Fibroblast of lung (primary cell): ENCODE measurements at regions not wholly inside any gene's neighbourhood (a gene's known extent, or its start where the extent isn't known, plus 50 kb on each side); places are given as distances from the start of the nearest gene placed in this dataset.

Experiments
- DNase-seq, 2 donors: peaks; one replicate each; pipeline versions ENCODE4 v3.0.0 to v3.0.0-alpha.2; 2010; ENCODE audit warnings: low read depth in 2 of 2
- H2AFZ ChIP-seq: 2 replicates; pipeline ENCODE4 v1.5.1; 2012; ENCODE audit warnings: low read length, control low read depth, inconsistent platforms
- H3K27ac ChIP-seq: 2 replicates; pipeline ENCODE4 v1.5.1; 2011; ENCODE audit warnings: low read length, control low read depth; ENCODE audit not compliant: insufficient read depth
- H3K27me3 ChIP-seq: 2 replicates; pipeline ENCODE4 v1.5.1; 2011; ENCODE audit warnings: mild to moderate bottlenecking, low read length; ENCODE audit not compliant: control insufficient read depth, insufficient read depth
- H3K36me3 ChIP-seq: 2 replicates; pipeline ENCODE4 v1.5.1; 2011; ENCODE audit warnings: low read length; ENCODE audit not compliant: control insufficient read depth, insufficient read depth
- H3K4me1 ChIP-seq: 2 replicates; pipeline ENCODE4 v1.5.1; 2011; ENCODE audit warnings: low read length; ENCODE audit not compliant: control insufficient read depth, insufficient read depth; ENCODE audit errors: extremely low read depth
- H3K4me2 ChIP-seq: 2 replicates; pipeline ENCODE4 v1.5.1; 2011; ENCODE audit warnings: low read length, control low read depth; ENCODE audit not compliant: insufficient read depth; ENCODE audit errors: extremely low read depth
- H3K4me3 ChIP-seq, 4 experiments: fragments of 200-600 bp in 1 of 4; sonication (generic) in 1 of 4; replicated peaks in 1 of 4; 2 replicates each; pipeline ENCODE4 v1.5.1; 2011 to 2016; ENCODE audit warnings: low read length in 4 of 4, low read depth in 3 of 4, mild to moderate bottlenecking in 3 of 4, control low read depth in 2 of 4, inconsistent platforms in 1 of 4, mixed read lengths in 1 of 4; ENCODE audit not compliant: insufficient read depth in 1 of 4; ENCODE audit errors: control extremely low read depth in 1 of 4
- H3K79me2 ChIP-seq: 2 replicates; pipeline ENCODE4 v1.5.1; 2012; ENCODE audit warnings: mild to moderate bottlenecking, low read length, inconsistent platforms; ENCODE audit not compliant: control insufficient read depth, insufficient read depth
- H3K9ac ChIP-seq: 2 replicates; pipeline ENCODE4 v1.5.1; 2011; ENCODE audit warnings: mild to moderate bottlenecking, low read length, control low read depth; ENCODE audit not compliant: insufficient read depth
- H3K9me3 ChIP-seq: 2 replicates; pipeline ENCODE4 v1.5.1; 2012; ENCODE audit warnings: low read depth, low read length; ENCODE audit not compliant: control insufficient read depth, insufficient read depth
- H4K20me1 ChIP-seq: 2 replicates; pipeline ENCODE4 v1.5.1; 2011; ENCODE audit warnings: low read length; ENCODE audit not compliant: control insufficient read depth, insufficient read depth; ENCODE audit errors: extremely low read depth
- EZH2 ChIP-seq: IDR thresholded peaks from 2 replicates; pipeline ENCODE4 v1.5.1; 2012; ENCODE audit warnings: low read length, control low read depth, mild to moderate bottlenecking; ENCODE audit errors: missing control alignments
- TF ChIP-seq, protein P1 (sequence below), 2 donors: IDR thresholded peaks in 1 of 2; conservative IDR thresholded peaks in 1 of 2; 1 replicate in 1 of 2; 2 replicates in 1 of 2; pipeline ENCODE4 v1.5.1; 2011 to 2012; ENCODE audit warnings: low read length in 2 of 2, control low read depth in 1 of 2, inconsistent platforms in 1 of 2, low read depth in 1 of 2, mild to moderate bottlenecking in 1 of 2

DNA sequence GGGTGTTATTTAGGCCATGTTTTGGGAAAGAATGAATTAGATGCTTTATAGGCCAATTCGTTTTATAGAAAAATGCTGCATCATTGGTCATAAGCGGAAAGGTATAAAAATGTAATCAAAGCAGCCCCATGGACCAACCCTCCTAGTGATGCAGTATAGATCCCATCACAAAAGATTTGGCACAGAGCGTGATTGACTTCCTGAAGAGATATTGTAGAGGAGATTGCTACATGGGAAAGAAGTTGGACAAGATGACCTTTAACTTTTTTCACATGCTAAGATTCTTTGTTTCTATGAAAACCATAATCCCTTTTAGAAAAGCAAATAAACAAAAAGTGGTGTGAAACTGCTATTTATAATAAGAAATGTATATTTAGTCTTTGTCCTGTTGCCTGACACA is 136.5 kb upstream of the FNDC3A start:
- Histone ChIP-seq H3K9me3 (no peaks in the 10 kb centered on the region), H2AFZ (no peak overlapping the region), H3K4me3 (no peak overlapping the region), H3K36me3 (no peaks in the 10 kb centered on the region), H3K4me1 (no peaks in the 10 kb centered on the region), H3K27ac (no peak overlapping the region), H3K4me2 (no peak overlapping the region), H3K9ac (no peak overlapping the region), H3K27me3 (no peaks in the 10 kb centered on the region), H3K79me2 (no peaks in the 10 kb centered on the region), H4K20me1 (no peaks in the 10 kb centered on the region)
- no peak for DNase-seq
- TF ChIP-seq, protein P1, sequence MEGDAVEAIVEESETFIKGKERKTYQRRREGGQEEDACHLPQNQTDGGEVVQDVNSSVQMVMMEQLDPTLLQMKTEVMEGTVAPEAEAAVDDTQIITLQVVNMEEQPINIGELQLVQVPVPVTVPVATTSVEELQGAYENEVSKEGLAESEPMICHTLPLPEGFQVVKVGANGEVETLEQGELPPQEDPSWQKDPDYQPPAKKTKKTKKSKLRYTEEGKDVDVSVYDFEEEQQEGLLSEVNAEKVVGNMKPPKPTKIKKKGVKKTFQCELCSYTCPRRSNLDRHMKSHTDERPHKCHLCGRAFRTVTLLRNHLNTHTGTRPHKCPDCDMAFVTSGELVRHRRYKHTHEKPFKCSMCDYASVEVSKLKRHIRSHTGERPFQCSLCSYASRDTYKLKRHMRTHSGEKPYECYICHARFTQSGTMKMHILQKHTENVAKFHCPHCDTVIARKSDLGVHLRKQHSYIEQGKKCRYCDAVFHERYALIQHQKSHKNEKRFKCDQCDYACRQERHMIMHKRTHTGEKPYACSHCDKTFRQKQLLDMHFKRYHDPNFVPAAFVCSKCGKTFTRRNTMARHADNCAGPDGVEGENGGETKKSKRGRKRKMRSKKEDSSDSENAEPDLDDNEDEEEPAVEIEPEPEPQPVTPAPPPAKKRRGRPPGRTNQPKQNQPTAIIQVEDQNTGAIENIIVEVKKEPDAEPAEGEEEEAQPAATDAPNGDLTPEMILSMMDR (conservative IDR thresholded peaks at IDR 0.05 in 1 of 2, IDR thresholded peaks at IDR 0.05 in 1 of 2; ENCODE audit: low read depth in 1 of 2, low read length in 2 of 2) = no peak
- TF ChIP-seq EZH2 = no peak

DNA sequence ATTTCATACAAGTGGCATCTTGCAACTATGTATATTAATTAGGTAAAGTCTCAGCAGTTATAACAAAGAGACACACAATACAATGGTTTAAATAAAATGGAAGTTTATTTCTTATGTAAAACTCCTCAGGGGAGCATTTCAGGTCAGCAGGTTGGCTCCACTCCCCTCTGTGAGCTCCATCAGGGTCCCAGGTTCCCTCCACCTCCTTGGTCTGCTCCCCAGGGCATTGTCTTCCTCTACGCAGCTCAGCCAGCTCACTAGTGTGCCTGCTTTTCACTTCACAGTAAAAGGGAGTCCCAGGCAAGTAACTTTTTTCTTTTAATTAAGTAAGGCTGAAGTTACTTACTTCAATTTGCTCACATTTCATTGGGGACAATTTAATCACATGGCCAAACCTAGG is 135.3 kb upstream of the FNDC3A start:
- no peaks in the 10 kb centered on the region for H3K36me3 ChIP-seq
- no peaks in the 10 kb centered on the region for H3K79me2 ChIP-seq
- no peak overlapping the region for H2AFZ ChIP-seq
- no peak overlapping the region for H3K4me2 ChIP-seq
- TF ChIP-seq, protein P1 (conservative IDR thresholded peaks at IDR 0.05 in 1 of 2, IDR thresholded peaks at IDR 0.05 in 1 of 2; ENCODE audit: low read depth in 1 of 2, low read length in 2 of 2) = no peak
- no peak for TF ChIP-seq EZH2
- DNase-seq = no peak
- H3K27me3 ChIP-seq = no peaks in the 10 kb centered on the region
- no peak overlapping the region for H3K4me3 ChIP-seq
- H4K20me1 ChIP-seq = no peaks in the 10 kb centered on the region
- no peaks in the 10 kb centered on the region for H3K9me3 ChIP-seq
- H3K9ac ChIP-seq = no peak overlapping the region
- H3K27ac ChIP-seq = no peak overlapping the region
- H3K4me1 ChIP-seq = no peaks in the 10 kb centered on the region

DNA sequence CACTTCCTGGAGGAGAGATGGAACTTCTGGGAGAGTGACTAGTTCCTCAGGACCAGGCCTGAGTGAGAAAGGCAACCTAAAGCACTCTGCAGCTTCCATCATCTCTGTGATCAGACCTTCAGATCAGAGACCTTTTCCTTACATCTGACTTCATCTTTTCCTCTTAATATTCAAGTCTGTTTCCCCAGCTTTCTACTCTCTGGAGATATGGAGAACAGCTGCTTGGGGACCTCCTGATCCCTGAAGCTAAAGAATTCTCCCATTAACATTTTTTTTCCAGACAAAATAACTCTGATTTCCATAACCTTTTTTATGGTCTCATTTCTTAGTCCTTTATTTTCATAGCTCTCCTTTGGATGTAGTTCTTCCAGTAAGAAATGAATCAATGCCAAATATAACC is 133.4 kb upstream of the FNDC3A start:
- DNase-seq = no peak
- H2AFZ ChIP-seq = no peak overlapping the region

More for the DNA sequence above, 133.4 kb upstream of the FNDC3A start:
- Histone ChIP-seq H3K27me3 (no peaks in the 10 kb centered on the region), H3K27ac (no peak overlapping the region), H3K4me1 (no peaks in the 10 kb centered on the region), H3K4me2 (no peak overlapping the region), H3K9ac (no peak overlapping the region), H3K79me2 (no peaks in the 10 kb centered on the region), H3K9me3 (no peaks in the 10 kb centered on the region), H3K4me3 (no peak overlapping the region), H4K20me1 (no peaks in the 10 kb centered on the region), H3K36me3 (no peaks in the 10 kb centered on the region)
- TF ChIP-seq EZH2 = no peak
- TF ChIP-seq, protein P1 (conservative IDR thresholded peaks at IDR 0.05 in 1 of 2, IDR thresholded peaks at IDR 0.05 in 1 of 2; ENCODE audit: low read depth in 1 of 2, low read length in 2 of 2) = no peak
